Activated CD8-positive, alpha-beta T cell treated with anti-CD3 and anti-CD28 coated beads for 36 hours (primary cell): ENCODE measurements at regions not wholly inside any gene's neighbourhood (a gene's known extent, or its start where the extent isn't known, plus 50 kb on each side); places are given as distances from the start of the nearest gene placed in this dataset.

Experiments
- ATAC-seq: fragments of 200-7000 bp; cut with Tn5 transposase; one replicate; pipeline ENCODE4 v1.10.0; 2021; ENCODE audit warnings: mild to moderate bottlenecking, moderate library complexity
- CTCF ChIA-PET: fragments of 350-600 bp; sonication (Branson Sonifier 250); formaldehyde crosslinking; loops from one replicate; lab custom pipeline; 2021; ENCODE audit warnings: antibody characterized with exemption; lab: Charles Lee
- POLR2A ChIA-PET: fragments of 350-600 bp; sonication (Branson Sonifier 250); formaldehyde crosslinking; loops from one replicate; lab custom pipeline; 2021; ENCODE audit warnings: antibody characterized with exemption; lab: Charles Lee
- DNase-seq: peaks from one replicate; pipeline ENCODE4 v3.0.0-alpha.2; 2020
- H3K27ac Mint-ChIP-seq: one replicate; pipeline ENCODE4 v1.8.0; 2021; ENCODE audit warnings: mild to moderate bottlenecking, mixed read lengths
- H3K27me3 Mint-ChIP-seq: one replicate; pipeline ENCODE4 v1.8.0; 2021; ENCODE audit warnings: mixed read lengths
- H3K36me3 Mint-ChIP-seq: one replicate; pipeline ENCODE4 v1.8.0; 2021; ENCODE audit warnings: low read depth, mixed read lengths
- H3K4me1 Mint-ChIP-seq: one replicate; pipeline ENCODE4 v1.8.0; 2021; ENCODE audit warnings: low read depth, mixed read lengths
- H3K4me3 Mint-ChIP-seq: one replicate; pipeline ENCODE4 v1.8.0; 2021; ENCODE audit warnings: mild to moderate bottlenecking, moderate library complexity, mixed read lengths
- H3K9me3 Mint-ChIP-seq: one replicate; pipeline ENCODE4 v1.8.0; 2021; ENCODE audit warnings: mixed read lengths
- CTCF ChIP-seq: fragments of 200-600 bp; IDR thresholded peaks from one replicate; pipeline ENCODE4 v1.8.0; 2022; ENCODE audit warnings: antibody characterized with exemption, mild to moderate bottlenecking
- intact Hi-C: fragments of 100-400 bp; cut with micrococcal nuclease; formaldehyde crosslinking; loops from one replicate; pipeline ENCODE4 v1.10.0; 2022

GRCh38 chr3:17974206-17974841, 231.9 kb upstream of the TBC1D5 start:
- Mint-ChIP-seq H3K36me3 (no peaks in the 10 kb centered on the region), H3K4me3 (no peak overlapping the region), H3K9me3 (no peaks in the 10 kb centered on the region), H3K4me1 (no peaks in the 10 kb centered on the region), H3K27me3 (no peaks in the 10 kb centered on the region), H3K27ac (no peak overlapping the region)
- no peak for TF ChIP-seq CTCF
- POLR2A ChIA-PET = no interaction called here
- CTCF ChIA-PET = interaction anchor here (1.2 kb wide), 1 partner anchor 10 kb away, joined by 3 read pairs; no protein-coding TSS in a partner anchor
- intact Hi-C loops = no loop called here
- DNase-seq (no peak), ATAC-seq (no peak)

DNA sequence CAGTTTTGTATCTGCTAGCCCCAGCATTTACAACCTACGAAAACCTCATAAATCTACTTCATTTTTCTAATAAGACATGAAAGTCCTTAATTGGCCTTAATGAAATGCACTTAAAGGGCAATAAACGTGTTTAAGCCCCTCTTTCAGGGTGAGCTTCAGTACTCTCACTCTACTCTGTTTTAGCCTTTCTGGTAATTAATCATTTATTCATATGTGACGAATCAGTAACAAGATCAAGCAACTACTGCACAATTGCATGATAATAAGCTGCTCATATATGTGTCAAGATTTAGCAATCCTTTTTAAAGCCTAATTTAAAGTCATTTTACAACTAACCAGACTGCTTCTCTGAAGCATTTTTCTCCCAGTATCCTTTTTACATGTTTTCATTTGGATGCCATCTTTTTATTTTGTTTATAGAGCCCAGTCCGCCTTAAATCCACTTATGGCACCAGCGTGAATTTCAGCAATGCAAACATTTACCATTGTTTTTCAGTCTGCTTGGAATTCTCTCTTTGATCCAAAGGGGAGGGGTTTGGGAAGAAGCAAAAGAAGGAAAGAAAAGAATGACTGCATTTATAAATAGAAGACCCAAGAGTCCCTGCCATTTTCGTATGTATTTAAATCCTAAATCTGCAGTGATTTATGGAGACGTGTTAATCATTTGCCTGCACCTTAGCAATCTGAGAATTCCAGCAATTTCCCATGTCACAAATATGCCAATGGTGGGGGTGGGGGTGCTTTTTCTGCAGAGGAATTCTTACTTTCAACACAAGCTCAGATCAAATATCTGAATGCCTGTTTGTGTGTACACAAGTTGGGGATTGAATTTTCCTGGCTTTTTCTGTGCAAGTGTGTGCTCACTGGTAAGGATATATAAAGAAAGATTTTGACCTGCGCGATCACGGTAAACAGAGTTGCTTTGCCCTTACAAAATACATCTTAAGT, 230.8 kb upstream of the TBC1D5 start:
- no peak for TF ChIP-seq CTCF
- no peak for DNase-seq
- no peaks in the 10 kb centered on the region for H3K36me3 Mint-ChIP-seq
- ChIA-PET CTCF (interaction anchor here (1.2 kb wide), 1 partner anchor 11 kb away, joined by 3 read pairs; no protein-coding TSS in a partner anchor), POLR2A (no interaction called here)
- H3K27me3 Mint-ChIP-seq = peaks cover 2% of the 10 kb centered on the region
- intact Hi-C loops = no loop called here
- H3K4me1 Mint-ChIP-seq = no peaks in the 10 kb centered on the region
- no peak for ATAC-seq
- no peak overlapping the region for H3K4me3 Mint-ChIP-seq
- no peaks in the 10 kb centered on the region for H3K9me3 Mint-ChIP-seq
- no peak overlapping the region for H3K27ac Mint-ChIP-seq

GRCh38 chr3:17972476-17972875, 230.0 kb upstream of the TBC1D5 start:
- no peak for ATAC-seq
- POLR2A ChIA-PET = no interaction called here

GRCh38 chr3:17972030-17972429, 229.6 kb upstream of the TBC1D5 start:
- Mint-ChIP-seq H3K27me3 (peaks cover 2% of the 10 kb centered on the region), H3K9me3 (no peaks in the 10 kb centered on the region), H3K27ac (no peak overlapping the region), H3K4me3 (no peak overlapping the region), H3K36me3 (no peaks in the 10 kb centered on the region), H3K4me1 (no peaks in the 10 kb centered on the region)
- DNase-seq = no peak
- TF ChIP-seq CTCF = no peak
- ATAC-seq = no peak
- CTCF ChIA-PET = no interaction called here
- intact Hi-C loops = no loop called here
- POLR2A ChIA-PET = no interaction called here

More at GRCh38 chr3:17972476-17972875, 230.0 kb upstream of the TBC1D5 start:
- peaks cover 2% of the 10 kb centered on the region for H3K27me3 Mint-ChIP-seq
- H3K27ac Mint-ChIP-seq = no peak overlapping the region
- CTCF ChIA-PET = no interaction called here
- no peaks in the 10 kb centered on the region for H3K4me1 Mint-ChIP-seq
- DNase-seq = no peak
- no peaks in the 10 kb centered on the region for H3K9me3 Mint-ChIP-seq
- intact Hi-C loops = no loop called here
- H3K36me3 Mint-ChIP-seq = no peaks in the 10 kb centered on the region
- TF ChIP-seq CTCF = no peak
- no peak overlapping the region for H3K4me3 Mint-ChIP-seq
